Stimulated activated CD4-positive, alpha-beta T cell treated with anti-CD3 and anti-CD28 coated beads, Interleukin-15, amount 100 ng/mL, for 1 hour (primary cell): ENCODE measurements at regions not wholly inside any gene's neighbourhood (a gene's known extent, or its start where the extent isn't known, plus 50 kb on each side); places are given as distances from the start of the nearest gene placed in this dataset.
A peak's percentile ranks its signal among the peaks of the same experiment; 100 is the strongest.

ENCODE experiments used
- DNase-seq, 2 donors: peaks; one replicate each; pipeline ENCODE4 v3.0.0-alpha.2; 2020; ENCODE audit warnings: low read depth in 1 of 2, low spot score in 1 of 2

- DNase-seq = no peak
Measured at GRCh38 chr5:68430279-68430678, 214.7 kb downstream of the PIK3R1 start.

GRCh38 chr5:68431186-68431585, 215.6 kb downstream of the PIK3R1 start:
- no peak for DNase-seq

- no peak for DNase-seq
Measured at GRCh38 chr5:68431601-68432337, 216.2 kb downstream of the PIK3R1 start.

- no peak for DNase-seq
Measured at GRCh38 chr5:68432682-68433081, 217.1 kb downstream of the PIK3R1 start.

GRCh38 chr5:68433526-68433922, 218.0 kb downstream of the PIK3R1 start:
- no peak for DNase-seq

- DNase-seq = peak; percentile 79 to 88
Measured at GRCh38 chr5:68433923-68434879, 218.6 kb downstream of the PIK3R1 start.

GRCh38 chr5:68435611-68436010, 220.1 kb downstream of the PIK3R1 start:
- DNase-seq = no peak

- DNase-seq = no peak
Measured at GRCh38 chr5:68436686-68437520, 221.3 kb downstream of the PIK3R1 start.

GRCh38 chr5:68438876-68439275, 223.3 kb downstream of the PIK3R1 start:
- no peak for DNase-seq

- DNase-seq = no peak
Measured at GRCh38 chr5:68440245-68440644, 224.7 kb downstream of the PIK3R1 start.

GRCh38 chr5:68440651-68441050, 225.1 kb downstream of the PIK3R1 start:
- no peak for DNase-seq

- no peak for DNase-seq
Measured at GRCh38 chr5:68441309-68442073, 225.9 kb downstream of the PIK3R1 start.

- DNase-seq = no peak
Measured at GRCh38 chr5:68443091-68443490, 227.5 kb downstream of the PIK3R1 start.

GRCh38 chr5:68444048-68444447, 228.5 kb downstream of the PIK3R1 start:
- DNase-seq = no peak

- no peak for DNase-seq
Measured at GRCh38 chr5:68444833-68445232, 229.3 kb downstream of the PIK3R1 start.

- no peak for DNase-seq
Measured at GRCh38 chr5:68445257-68446069, 229.9 kb downstream of the PIK3R1 start.

GRCh38 chr5:68446070-68446357, 230.5 kb downstream of the PIK3R1 start:
- DNase-seq = no peak

GRCh38 chr5:68446487-68446894, 230.9 kb downstream of the PIK3R1 start:
- no peak for DNase-seq

- DNase-seq = no peak
Measured at GRCh38 chr5:68447136-68447929, 231.8 kb downstream of the PIK3R1 start.
